GM19455 (cell line): ENCODE measurements at regions not wholly inside any gene's neighbourhood (a gene's known extent, or its start where the extent isn't known, plus 50 kb on each side); places are given as distances from the start of the nearest gene placed in this dataset.
"Not testable (repeated sequence)": the region's sequence is repeated elsewhere in the genome, so short reads cannot be mapped to it uniquely, and the experiment has no call there.

Source experiments
- ATAC-seq: cut with Tn5 transposase; IDR thresholded peaks from one replicate; pipeline ENCODE4 v1.9.1; 2021; ENCODE audit not compliant: unreplicated experiment

GRCh38 chr2:13334545-13334944 is 617.8 kb downstream of the TRIB2 start:
- ATAC-seq, result no peak

- ATAC-seq, result no peak
These were observed 619.3 kb downstream of the TRIB2 start for GRCh38 chr2:13335862-13336535.

- ATAC-seq, result no peak
These were observed 634.3 kb downstream of the TRIB2 start for GRCh38 chr2:13351068-13351467.

- ATAC-seq, result no peak
These were observed 636.3 kb downstream of the TRIB2 start for GRCh38 chr2:13353083-13353482.

DNA sequence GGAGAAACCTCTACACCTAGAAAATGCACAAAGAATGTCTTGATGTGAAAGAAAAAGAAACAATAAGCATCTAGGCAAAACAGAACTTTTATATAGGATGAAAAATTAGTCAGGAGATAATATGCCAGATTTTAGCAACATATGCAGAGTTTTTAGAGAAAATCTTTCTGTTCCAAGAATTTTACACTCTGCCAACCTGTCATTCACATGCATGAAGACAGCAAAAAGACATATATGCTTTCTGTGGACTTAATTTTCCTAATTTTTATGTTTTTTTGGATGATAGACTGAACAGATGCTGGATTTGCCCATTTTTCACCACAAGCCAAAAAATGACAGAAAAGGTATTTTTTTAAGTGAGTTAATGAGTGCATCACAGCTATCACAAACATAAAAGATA is 637.3 kb downstream of the TRIB2 start:
- no peak for ATAC-seq

DNA sequence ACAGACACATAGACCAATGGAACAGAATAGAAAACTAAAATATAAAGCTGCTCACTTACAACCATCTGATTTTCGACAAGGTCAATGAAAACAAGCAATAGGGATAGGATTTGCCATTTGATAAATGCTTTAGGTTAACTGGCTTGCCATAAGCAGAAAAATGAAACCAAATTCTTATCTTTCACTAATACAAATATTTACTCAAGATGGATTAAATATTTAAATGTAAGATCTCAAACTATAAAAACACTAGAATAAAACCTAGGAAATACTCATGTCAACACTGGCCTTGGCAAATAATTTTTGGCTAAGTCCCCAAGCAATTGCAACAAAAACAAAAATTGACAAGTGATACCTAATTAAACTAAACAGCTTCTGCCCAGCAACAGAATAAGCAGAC is 665.2 kb downstream of the TRIB2 start:
- ATAC-seq, result not testable (repeated sequence)

- not testable (repeated sequence) for ATAC-seq
These were observed 672.4 kb downstream of the TRIB2 start for GRCh38 chr2:13389172-13389571.

DNA sequence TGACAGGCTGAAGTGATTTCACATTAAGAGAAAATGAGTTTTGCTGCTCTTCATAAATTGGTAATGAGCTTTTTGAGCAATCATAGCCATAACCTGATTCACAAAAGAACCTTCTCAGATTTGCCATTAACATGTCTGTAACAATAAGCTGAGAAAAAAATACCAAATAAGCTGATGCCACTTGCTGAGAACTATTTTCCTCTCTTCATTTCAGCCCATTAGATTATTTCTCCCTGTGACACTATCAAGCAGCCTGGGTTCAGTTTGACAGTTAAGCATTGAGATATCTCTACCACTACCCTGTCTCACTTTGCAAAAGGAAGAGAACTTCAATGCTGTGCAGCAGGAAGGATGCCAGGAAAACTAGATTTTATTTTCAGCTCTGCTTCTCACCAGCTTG is 673.9 kb downstream of the TRIB2 start:
- ATAC-seq, result no peak

DNA sequence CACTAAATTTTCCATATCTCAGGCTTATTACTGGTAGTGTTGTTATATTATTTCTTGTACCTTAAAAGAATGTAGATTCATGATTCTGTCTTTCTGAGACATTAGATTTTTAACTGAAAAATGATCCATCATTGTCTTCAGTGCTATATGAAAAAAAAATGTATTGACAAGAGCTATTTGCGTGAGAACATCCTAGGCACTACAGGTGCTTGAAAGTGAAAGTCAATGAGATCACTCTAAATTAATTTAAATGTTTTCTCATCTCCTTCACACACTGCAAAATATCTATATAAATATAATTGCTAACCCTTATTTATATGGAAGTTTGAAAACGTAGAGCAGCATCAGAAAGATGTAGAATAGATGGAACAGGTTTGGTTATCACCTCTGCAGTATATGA is 684.6 kb downstream of the TRIB2 start:
- no peak for ATAC-seq

DNA sequence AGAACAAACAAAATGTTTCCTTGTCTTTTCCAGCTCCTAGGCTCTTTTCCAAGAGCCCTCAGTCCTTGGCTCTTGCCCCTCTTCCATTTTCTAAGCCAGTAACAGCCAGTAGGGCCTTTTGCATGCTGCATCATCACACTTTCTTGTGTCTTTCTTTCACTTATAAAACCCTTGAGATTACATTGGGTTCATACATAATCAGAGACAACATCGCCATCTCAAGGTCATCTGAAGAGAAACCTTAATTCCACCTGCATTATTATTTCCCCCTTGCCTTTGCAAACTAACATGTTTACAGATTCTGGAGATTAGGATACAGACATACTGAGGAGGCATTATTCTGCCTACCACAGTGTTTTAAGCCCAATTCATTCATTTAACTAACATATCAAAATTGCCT is 697.3 kb downstream of the TRIB2 start:
- no peak for ATAC-seq

DNA sequence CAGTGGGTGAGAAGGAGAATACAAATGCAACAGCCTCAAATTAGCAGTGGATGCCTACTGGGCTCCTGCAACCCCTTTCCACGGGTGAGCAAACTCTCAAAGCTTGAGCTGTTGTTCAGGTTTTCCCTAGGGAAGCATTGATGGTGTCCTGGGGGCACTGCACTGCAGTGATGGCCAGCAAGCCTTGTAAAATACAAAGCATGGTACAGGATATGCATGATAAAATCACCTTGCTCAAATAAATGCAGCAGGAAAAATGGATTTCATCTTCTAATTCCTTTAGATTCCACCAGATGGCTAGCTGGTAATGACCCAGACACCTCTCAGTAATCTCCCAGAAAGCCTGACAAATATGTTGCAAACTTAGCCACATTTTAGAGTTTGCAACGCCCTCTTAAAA is 698.2 kb downstream of the TRIB2 start:
- ATAC-seq, result no peak

DNA sequence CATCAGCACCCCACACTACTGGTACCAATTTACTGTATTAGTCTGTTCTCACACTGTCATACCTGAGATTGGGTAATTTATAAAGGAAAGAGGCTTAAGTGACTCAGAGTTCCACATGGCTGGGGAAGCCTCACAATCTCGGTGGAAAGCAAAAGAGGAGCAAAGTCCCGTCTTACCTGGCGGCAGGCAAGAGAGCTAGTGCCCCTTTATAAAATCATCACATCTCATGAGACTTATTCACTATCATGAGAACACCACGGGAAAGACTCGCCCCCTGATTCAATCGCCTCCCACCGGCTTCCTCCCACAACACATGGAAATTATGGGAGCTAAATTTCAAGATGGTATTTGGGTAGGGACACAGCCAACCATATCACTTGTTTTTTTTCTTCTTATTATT is 717.2 kb downstream of the TRIB2 start:
- ATAC-seq, result no peak

DNA sequence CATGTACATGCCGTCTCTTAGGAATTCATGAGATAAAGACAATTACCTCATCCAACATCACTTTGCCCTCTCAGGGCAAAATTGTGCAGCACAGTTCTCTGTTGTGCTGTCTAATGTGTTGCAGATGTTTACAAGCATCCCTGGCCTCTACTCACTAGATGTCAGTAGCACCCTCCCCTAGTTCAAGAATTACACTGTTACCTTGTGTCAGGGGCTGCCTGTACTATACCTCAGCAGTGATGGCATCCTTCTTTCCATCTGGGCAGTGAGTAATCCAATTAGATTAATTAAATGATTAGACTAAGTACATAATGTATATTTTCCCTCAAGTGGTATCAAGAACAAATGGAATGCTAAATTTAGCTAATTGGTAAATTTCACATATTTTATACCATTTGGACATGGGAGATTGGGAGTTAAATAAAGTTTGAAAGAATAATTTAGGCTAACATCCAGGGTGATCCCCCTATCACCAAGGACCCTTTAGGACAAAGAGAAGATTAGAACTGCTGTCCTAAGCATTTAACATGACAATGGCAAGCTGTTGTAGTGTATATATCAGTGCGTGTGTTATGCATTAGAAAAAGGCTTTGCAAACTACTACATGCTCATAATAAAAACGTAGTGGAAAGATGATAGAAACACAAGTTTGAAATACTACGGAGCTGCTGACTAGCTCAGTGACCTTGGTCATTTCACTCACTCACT is 727.0 kb downstream of the TRIB2 start:
- ATAC-seq, result not testable (repeated sequence)

DNA sequence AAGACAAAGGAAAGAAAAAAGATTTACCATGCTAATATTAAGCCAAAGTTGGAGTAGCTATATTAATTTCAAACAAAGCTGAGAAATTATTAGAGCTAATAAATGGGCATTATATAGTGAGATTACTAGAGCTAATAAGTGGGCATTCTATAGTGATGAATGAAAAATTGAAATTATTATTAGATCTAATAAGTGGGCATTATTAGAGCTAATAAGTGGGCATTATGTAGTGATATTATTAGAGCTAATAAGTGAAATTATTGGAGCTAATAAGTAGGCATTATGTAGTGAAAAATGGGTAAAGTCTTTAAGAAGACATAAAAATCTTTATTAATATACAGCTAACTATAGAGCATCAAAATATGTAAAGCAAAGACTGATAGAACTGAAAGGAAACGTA is 745.7 kb downstream of the TRIB2 start:
- ATAC-seq, result no peak

DNA sequence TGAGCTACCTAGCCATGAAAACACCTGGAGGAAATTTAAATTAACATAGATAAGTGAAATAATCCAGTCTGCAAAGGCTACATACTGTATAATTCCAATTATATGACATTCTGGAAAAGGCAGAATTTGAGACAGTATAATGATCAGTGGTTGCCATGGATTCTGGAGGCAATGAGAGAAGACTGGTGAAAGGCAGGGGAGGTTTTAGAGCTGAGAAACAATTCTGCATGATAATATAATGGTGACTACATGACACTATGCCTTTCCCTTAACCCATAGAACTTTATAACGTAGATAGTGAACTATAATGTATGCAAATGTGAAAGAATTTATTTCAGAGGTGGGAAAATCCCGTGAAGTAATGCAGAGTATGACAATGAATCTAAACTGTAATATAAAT is 749.3 kb downstream of the TRIB2 start:
- no peak for ATAC-seq

DNA sequence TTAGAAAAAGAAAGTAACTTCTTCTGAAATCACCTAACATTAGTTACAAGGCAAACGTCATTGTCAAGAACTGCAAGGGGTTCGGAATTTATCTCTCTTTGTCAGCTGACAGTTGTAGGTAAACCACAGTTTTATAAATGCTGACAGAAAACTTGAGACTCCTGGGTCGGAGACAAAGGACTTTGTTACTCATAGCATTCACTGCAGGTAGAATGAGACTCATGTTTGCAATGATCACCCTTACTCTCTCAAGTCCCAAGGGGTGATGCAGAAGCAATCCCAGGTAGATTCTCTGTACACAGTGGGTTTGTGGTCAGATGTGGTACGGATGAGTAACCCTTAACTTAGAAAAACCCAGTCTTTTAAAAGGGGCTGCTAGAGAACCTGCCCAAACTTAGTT is 757.8 kb downstream of the TRIB2 start:
- ATAC-seq, result no peak

- ATAC-seq, result no peak
These were observed 763.3 kb downstream of the TRIB2 start for GRCh38 chr2:13480057-13480456.

GRCh38 chr2:13481201-13481600 is 764.5 kb downstream of the TRIB2 start:
- no peak for ATAC-seq

GRCh38 chr2:13485256-13485655 is 768.5 kb downstream of the TRIB2 start:
- no peak for ATAC-seq

DNA sequence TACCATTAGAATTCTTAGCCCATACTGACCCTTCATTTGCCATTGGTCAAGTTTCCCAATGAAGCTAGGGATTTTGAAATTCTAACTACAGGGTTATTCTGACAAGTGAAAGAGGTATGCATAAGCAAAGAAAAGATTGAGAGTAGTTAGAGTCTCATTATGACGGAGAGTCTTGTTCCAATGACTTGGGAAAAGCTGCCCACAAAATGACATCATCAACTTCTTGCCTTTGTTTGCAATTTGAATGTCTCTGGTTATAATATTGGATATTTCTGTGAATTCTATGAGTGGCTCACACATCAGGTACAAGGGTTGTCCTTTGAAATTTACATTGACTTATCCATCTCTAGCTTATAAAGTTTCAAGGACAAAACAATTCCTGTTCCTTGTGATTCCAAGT is 772.2 kb downstream of the TRIB2 start:
- no peak for ATAC-seq

DNA sequence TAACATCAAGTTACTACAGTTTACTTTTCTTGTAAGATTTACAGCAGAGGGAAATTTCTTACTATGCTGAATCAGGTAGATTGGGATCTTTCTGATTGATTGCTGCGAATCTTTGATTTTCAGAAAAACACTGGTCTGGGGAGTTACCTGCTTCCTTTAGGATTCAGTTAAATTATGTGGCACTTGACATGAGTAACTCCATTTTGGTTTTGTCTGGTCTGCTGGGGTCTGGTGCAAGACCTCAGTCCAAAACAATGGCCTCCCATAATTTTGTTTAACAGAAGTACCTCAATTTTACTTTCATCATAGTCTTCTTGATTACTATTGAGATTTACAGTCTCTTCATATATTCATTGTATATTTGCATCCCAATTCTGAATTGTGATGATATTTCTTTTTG is 775.5 kb downstream of the TRIB2 start:
- ATAC-seq, result no peak

- no peak for ATAC-seq
These were observed 778.3 kb downstream of the TRIB2 start for GRCh38 chr2:13495051-13495450.

DNA sequence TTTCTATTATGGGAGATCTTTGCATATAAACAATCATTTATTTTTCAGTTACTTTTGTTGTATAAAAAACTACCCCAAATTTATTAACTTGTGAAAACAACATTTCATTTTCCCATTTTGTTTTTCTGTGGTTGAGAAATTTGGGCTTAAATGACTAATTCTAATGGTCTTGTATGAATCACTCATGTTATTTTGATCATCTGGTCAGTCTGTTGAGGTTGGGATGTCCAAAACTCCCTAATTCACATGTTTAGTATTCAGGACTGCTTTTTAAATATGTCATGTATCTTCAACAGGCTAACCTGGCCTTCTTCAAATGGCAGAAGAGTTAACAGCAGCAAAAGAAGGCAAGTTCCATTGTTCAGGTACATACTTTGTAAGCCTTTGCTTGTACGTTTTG is 788.1 kb downstream of the TRIB2 start:
- ATAC-seq, result peak; percentile 58
